ENCODE measurements at regions not wholly inside any gene's neighbourhood (a gene's known extent, or its start where the extent isn't known, plus 50 kb on each side); places are given as distances from the start of the nearest gene placed in this dataset.
A peak's percentile ranks its signal among the peaks of the same experiment; 100 is the strongest.

DNA sequence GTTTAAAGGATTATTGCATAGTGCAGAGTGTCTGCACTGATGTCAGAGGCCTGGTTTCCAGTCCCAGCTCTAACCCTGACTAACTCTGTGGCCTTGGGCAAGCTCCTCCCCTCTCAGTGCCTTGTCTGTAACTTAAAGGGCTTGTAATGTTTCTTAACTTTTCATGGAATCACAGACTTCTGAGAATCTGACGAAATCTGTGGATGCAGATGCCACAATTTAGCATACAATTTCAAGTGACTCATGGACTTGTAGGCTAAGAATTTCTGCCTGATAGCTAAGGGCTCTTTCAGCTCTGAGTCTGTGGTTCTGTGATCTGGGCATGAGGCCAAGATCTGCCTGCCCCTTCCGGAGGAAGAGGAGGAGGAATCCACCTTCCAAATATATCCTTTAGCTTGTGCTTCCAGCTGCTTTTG is 236.9 kb downstream of the AR start:
- peak; percentile 46 to 52 for DNase-seq

DNA sequence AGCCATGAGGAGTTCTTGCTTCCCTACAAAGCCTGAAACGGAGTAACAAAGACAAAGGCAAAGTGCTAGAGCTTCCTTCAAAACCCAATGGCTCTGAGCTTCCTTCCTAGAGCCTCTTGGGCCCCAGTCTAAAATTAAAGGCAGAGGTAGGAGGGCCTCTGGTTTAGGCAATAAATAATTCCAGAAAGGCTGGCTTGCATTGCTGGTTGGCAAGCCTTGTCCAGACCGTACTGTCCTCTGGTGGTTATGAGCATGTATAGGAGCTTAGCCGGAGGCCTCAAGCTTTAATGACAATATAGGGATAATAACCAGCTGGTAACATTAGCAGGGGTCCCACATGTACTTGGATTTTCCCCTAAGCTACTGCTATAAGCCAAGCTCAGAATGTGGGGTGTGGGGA is 237.3 kb downstream of the AR start:
- no peak for DNase-seq

DNA sequence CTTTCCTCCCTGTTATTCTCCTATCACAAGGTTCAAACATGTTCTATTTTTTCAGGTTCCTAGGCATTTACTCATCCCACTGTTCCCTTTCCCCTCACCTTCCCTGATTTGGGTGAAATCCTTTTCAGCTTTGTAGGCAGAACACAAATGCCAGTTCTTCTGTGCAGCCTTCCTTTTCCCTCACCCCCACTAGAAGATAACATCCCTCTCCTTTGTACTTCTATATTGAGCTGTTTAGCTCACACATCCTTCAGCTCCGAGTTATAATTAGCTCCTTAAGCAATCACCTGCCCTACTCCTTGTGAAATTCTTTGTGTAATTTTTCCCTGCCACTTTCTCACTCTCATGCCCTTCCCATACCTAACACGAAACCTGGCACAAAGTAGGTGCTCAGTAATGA is 240.9 kb downstream of the AR start:
- DNase-seq = no peak

DNA sequence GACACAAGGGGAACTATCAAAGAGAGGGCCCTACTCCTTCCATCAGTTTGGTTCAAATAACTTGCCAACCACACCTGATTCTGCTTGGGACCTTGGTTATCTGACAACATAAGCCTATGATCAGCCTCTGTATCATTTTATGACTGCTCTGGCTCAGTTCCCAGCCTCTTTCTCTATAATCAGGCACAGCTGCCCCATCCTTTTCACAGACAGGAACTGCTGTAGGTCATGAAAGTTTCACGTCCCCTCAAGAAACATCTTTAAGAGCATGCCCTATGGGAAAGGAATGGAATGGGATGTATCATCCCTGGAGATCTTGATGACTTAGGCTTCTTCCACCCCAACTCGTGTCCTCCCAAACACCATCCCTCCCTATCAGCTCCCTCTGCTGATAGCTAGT is 243.4 kb downstream of the AR start:
- no peak for DNase-seq

DNA sequence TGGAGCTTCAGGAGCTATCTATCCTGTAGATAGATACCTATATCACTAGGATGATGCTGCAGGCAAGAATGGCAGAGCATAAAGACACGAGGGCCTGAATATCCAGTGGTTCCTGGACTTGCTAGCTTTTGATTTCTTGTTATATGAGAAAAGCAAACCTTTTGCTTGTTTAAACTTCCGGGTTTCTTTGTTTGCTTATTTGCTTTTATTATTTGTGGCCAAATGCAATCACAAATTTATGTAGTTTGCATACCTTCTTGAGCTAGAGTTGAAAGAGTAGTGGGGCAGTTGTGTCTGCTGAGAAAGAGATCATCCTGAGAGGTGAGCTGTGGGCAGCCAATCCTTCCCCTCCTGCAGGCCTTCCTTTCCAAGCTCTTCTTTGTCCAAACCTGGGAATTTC is 245.7 kb downstream of the AR start:
- DNase-seq = no peak
